HCT116 (cell line): ENCODE measurements at regions not wholly inside any gene's neighbourhood (a gene's known extent, or its start where the extent isn't known, plus 50 kb on each side); places are given as distances from the start of the nearest gene placed in this dataset.

Experiments
- ATAC-seq: fragments of 200-7000 bp; cut with Tn5 transposase; 2 replicates; pipeline ENCODE4 v1.9.1; 2020; ENCODE audit warnings: mild to moderate bottlenecking, moderate library complexity
- BruUV-seq: library from RNA; stranded (reverse); fragments of 400-500 nt; replicated peaks from 2 replicates; lab custom pipeline; 2021; lab: Mats Ljungman, UMichigan
- CTCF ChIA-PET: fragments of 300-600 bp; sonication (Branson Sonifier 250); formaldehyde crosslinking; loops from one replicate; lab custom pipeline; 2021; ENCODE audit warnings: antibody characterized with exemption; lab: Charles Lee
- POLR2A ChIA-PET: fragments of 300-600, 350-600 bp; sonication (Branson Sonifier 250); formaldehyde crosslinking; loops from one replicate; lab custom pipeline; 2021; ENCODE audit warnings: antibody characterized with exemption; lab: Charles Lee
- RAD21 ChIA-PET, 2 experiments: fragments of 300-600 bp; sonication (Branson Sonifier 250); formaldehyde crosslinking; loops; one replicate each; lab custom pipeline; 2023; ENCODE audit warnings: low total read pairs in 2 of 2; ENCODE audit not compliant: uncharacterized antibody in 2 of 2, unreplicated experiment in 2 of 2, low non-redundant PET in 1 of 2; lab: Charles Lee
- DNase-seq: peaks from one replicate; pipeline ENCODE4 v3.0.0-alpha.2; 2010; ENCODE audit warnings: low read depth, low spot score
- H2AFZ ChIP-seq: fragments of 200-600 bp; shearing (Covaris generic), sonication (generic); 2 replicates; pipeline ENCODE4 v1.6.1; 2017; ENCODE audit warnings: low read depth, mixed run types, mixed read lengths, antibody characterized with exemption, low read length; ENCODE audit not compliant: poor library complexity, severe bottlenecking
- H3K27ac ChIP-seq: 2 replicates; pipeline ENCODE4 v1.5.1; 2012; ENCODE audit warnings: low read depth, low read length
- H3K27me3 ChIP-seq: fragments of 200-600 bp; sonication (generic); 2 replicates; pipeline ENCODE4 v1.6.1; 2016; ENCODE audit warnings: mixed run types, low read length, mixed read lengths; ENCODE audit not compliant: insufficient read depth
- H3K36me3 ChIP-seq, 2 experiments: fragments of 200-500 bp in 1 of 2; fragments of 200-600 bp in 1 of 2; sonication (Bioruptor generic) in 1 of 2; sonication (generic) in 1 of 2; 2 replicates each; pipeline versions ENCODE4 v1.5.1 to v1.6.1; 2014 to 2016; ENCODE audit warnings: low read length in 2 of 2, inconsistent platforms in 1 of 2, mixed read lengths in 1 of 2, mixed run types in 1 of 2; ENCODE audit not compliant: insufficient read depth in 2 of 2, control insufficient read depth in 1 of 2
- H3K4me1 ChIP-seq, 2 experiments: fragments of 200-600 bp in 1 of 2; sonication (generic) in 1 of 2; 2 replicates each; pipeline versions ENCODE4 v1.5.1 to v1.6.1; 2012 to 2017; ENCODE audit warnings: low read length in 2 of 2, inconsistent platforms in 1 of 2, mild to moderate bottlenecking in 1 of 2, mixed read lengths in 1 of 2, mixed run types in 1 of 2, moderate library complexity in 1 of 2; ENCODE audit not compliant: insufficient read depth in 2 of 2, control insufficient read depth in 1 of 2
- H3K4me2 ChIP-seq: fragments of 200-600 bp; sonication (generic); 2 replicates; pipeline ENCODE4 v1.6.1; 2017; ENCODE audit warnings: mixed run types, low read length, mixed read lengths
- H3K4me3 ChIP-seq, 2 experiments: fragments of 200-600 bp in 1 of 2; sonication (generic) in 1 of 2; replicated peaks in 1 of 2; 2 replicates each; pipeline ENCODE4 v1.5.1; 2011 to 2016; ENCODE audit warnings: low read length in 2 of 2, control low read depth in 1 of 2, low read depth in 1 of 2, mild to moderate bottlenecking in 1 of 2, mixed read lengths in 1 of 2, mixed run types in 1 of 2
- H3K79me2 ChIP-seq: fragments of 200-600 bp; sonication (generic); 2 replicates; pipeline ENCODE4 v1.6.1; 2017; ENCODE audit warnings: mild to moderate bottlenecking, mixed run types, low read length, moderate library complexity, mixed read lengths; ENCODE audit not compliant: insufficient read depth
- H3K9ac ChIP-seq: fragments of 200-600 bp; sonication (generic); 2 replicates; pipeline ENCODE4 v1.6.1; 2016; ENCODE audit warnings: low read length, mixed read lengths
- H3K9me2 ChIP-seq: fragments of 200-600 bp; sonication (generic), shearing (Covaris generic); 2 replicates; pipeline ENCODE4 v1.6.1; 2017; ENCODE audit warnings: mixed run types, mild to moderate bottlenecking, moderate library complexity; ENCODE audit not compliant: insufficient read depth
- H3K9me3 ChIP-seq, 2 experiments: fragments of 200-500 bp in 1 of 2; fragments of 200-600 bp in 1 of 2; sonication (Bioruptor generic) in 1 of 2; sonication (generic) in 1 of 2; 2 replicates each; pipeline ENCODE4 v1.6.1; 2014 to 2017; ENCODE audit warnings: low read length in 2 of 2, mixed read lengths in 2 of 2, inconsistent platforms in 1 of 2, low read depth in 1 of 2, mild to moderate bottlenecking in 1 of 2, mixed run types in 1 of 2, moderate library complexity in 1 of 2; ENCODE audit not compliant: control insufficient read depth in 1 of 2, insufficient read depth in 1 of 2
- H4K20me1 ChIP-seq: fragments of 200-600 bp; sonication (generic), shearing (Covaris generic); 2 replicates; pipeline ENCODE4 v1.6.1; 2017; ENCODE audit warnings: mixed run types, mild to moderate bottlenecking, moderate library complexity; ENCODE audit not compliant: insufficient read depth
- CEBPB ChIP-seq: IDR thresholded peaks from 2 replicates; pipeline ENCODE4 v1.6.1; 2012; ENCODE audit warnings: low read depth
- EGR1 ChIP-seq: IDR thresholded peaks from 2 replicates; pipeline ENCODE4 v1.6.1; 2012; ENCODE audit warnings: low read depth
- ELF1 ChIP-seq: IDR thresholded peaks from 2 replicates; pipeline ENCODE4 v1.6.1; 2012; ENCODE audit warnings: low read depth, borderline replicate concordance
- EZH2phosphoT487 ChIP-seq: fragments of 200-600 bp; IDR thresholded peaks from 2 replicates; pipeline ENCODE4 v1.6.1; 2018; ENCODE audit warnings: antibody characterized with exemption, borderline replicate concordance
- FOSL1 ChIP-seq: IDR thresholded peaks from 2 replicates; pipeline ENCODE4 v1.6.1; 2012; ENCODE audit warnings: low read depth
- POLR2A ChIP-seq: IDR thresholded peaks from 2 replicates; pipeline ENCODE4 v1.7.0; 2011; ENCODE audit warnings: borderline replicate concordance; ENCODE audit not compliant: insufficient read depth, insufficient read length; ENCODE audit errors: extremely low read depth
- POLR2AphosphoS5 ChIP-seq: IDR thresholded peaks from 2 replicates; pipeline ENCODE4 v1.6.1; 2011; ENCODE audit warnings: mild to moderate bottlenecking, low read depth, low read length, moderate library complexity
- REST ChIP-seq: IDR thresholded peaks from 2 replicates; pipeline ENCODE4 v1.6.1; 2012; ENCODE audit warnings: low read depth
- SIN3A ChIP-seq: IDR thresholded peaks from 2 replicates; pipeline ENCODE4 v1.6.1; 2012; ENCODE audit warnings: low read depth
- SP1 ChIP-seq: IDR thresholded peaks from 2 replicates; pipeline ENCODE4 v1.6.1; 2012; ENCODE audit warnings: low read depth
- SRF ChIP-seq: IDR thresholded peaks from 2 replicates; pipeline ENCODE4 v1.6.1; 2012; ENCODE audit warnings: low read depth
- TCF7L2 ChIP-seq: IDR thresholded peaks from 2 replicates; pipeline ENCODE4 v1.7.0; 2011; ENCODE audit warnings: borderline replicate concordance, inconsistent platforms; ENCODE audit not compliant: insufficient read depth, insufficient read length; ENCODE audit errors: extremely low read depth
- ZBTB33 ChIP-seq: IDR thresholded peaks from 2 replicates; pipeline ENCODE4 v1.6.1; 2011; ENCODE audit warnings: mild to moderate bottlenecking, low read length, moderate library complexity; ENCODE audit not compliant: insufficient replicate concordance; ENCODE audit errors: extremely low read depth
- ZFX ChIP-seq: fragments of 450-650 bp; IDR thresholded peaks from 2 replicates; pipeline ENCODE4 v1.6.1; 2017
- ZNF274 ChIP-seq: fragments of 200-500 bp; sonication (Bioruptor generic); IDR thresholded peaks from 2 replicates; pipeline ENCODE4 v1.6.1; 2014; ENCODE audit warnings: mild to moderate bottlenecking, low read depth, low read length, inconsistent platforms
- intact Hi-C: fragments of 100-400 bp; cut with micrococcal nuclease; formaldehyde crosslinking; loops from 2 replicates; pipeline ENCODE4 v1.10.0; 2022
- TF ChIP-seq, protein P1 (sequence below): IDR thresholded peaks from 2 replicates; pipeline ENCODE4 v1.6.1; 2012
- TF ChIP-seq, protein P2 (sequence below), 3 experiments: fragments of 200-600 bp in 1 of 3; sonication (generic) in 1 of 3; IDR thresholded peaks in 2 of 3; conservative IDR thresholded peaks in 1 of 3; 2 replicates each; pipeline ENCODE4 v1.5.1; 2012 to 2017; ENCODE audit warnings: low read depth in 2 of 3, low read length in 2 of 3, antibody characterized with exemption in 1 of 3, borderline replicate concordance in 1 of 3, control low read depth in 1 of 3, mild to moderate bottlenecking in 1 of 3, mixed read lengths in 1 of 3, mixed run types in 1 of 3, moderate library complexity in 1 of 3; ENCODE audit not compliant: insufficient read depth in 1 of 3
- TF ChIP-seq, protein P3 (sequence below): IDR thresholded peaks from 2 replicates; pipeline ENCODE4 v1.6.1; 2012

GRCh38 chr21:25362375-25363267, 244.7 kb downstream of the MRPL39 start:
- Histone ChIP-seq H3K4me3 (no peak overlapping the region), H2AFZ (no peak overlapping the region), H3K27me3 (no peaks in the 10 kb centered on the region), H3K79me2 (no peaks in the 10 kb centered on the region), H3K36me3 (no peaks in the 10 kb centered on the region), H3K27ac (no peak overlapping the region), H3K9me3 (peaks cover 0 to 18% of the 10 kb centered on the region in 2 experiments; a peak in 3 of 4 replicates), H3K4me2 (no peak overlapping the region), H4K20me1 (no peaks in the 10 kb centered on the region), H3K4me1 (no peaks in the 10 kb centered on the region), H3K9me2 (no peaks in the 10 kb centered on the region), H3K9ac (no peak overlapping the region)
- DNase-seq (no peak), ATAC-seq (no peak)
- no peak for TF ChIP-seq SRF
- no peak for TF ChIP-seq REST
- no peak for TF ChIP-seq SIN3A
- TF ChIP-seq EGR1 = no peak
- no peak for TF ChIP-seq ZNF274
- TF ChIP-seq, protein P1, sequence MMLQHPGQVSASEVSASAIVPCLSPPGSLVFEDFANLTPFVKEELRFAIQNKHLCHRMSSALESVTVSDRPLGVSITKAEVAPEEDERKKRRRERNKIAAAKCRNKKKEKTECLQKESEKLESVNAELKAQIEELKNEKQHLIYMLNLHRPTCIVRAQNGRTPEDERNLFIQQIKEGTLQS = no peak
- TF ChIP-seq POLR2AphosphoS5 = no peak
- TF ChIP-seq FOSL1 = no peak
- no peak for TF ChIP-seq EZH2phosphoT487
- no peak for TF ChIP-seq SP1
- no peak for TF ChIP-seq CEBPB
- TF ChIP-seq, protein P2, sequence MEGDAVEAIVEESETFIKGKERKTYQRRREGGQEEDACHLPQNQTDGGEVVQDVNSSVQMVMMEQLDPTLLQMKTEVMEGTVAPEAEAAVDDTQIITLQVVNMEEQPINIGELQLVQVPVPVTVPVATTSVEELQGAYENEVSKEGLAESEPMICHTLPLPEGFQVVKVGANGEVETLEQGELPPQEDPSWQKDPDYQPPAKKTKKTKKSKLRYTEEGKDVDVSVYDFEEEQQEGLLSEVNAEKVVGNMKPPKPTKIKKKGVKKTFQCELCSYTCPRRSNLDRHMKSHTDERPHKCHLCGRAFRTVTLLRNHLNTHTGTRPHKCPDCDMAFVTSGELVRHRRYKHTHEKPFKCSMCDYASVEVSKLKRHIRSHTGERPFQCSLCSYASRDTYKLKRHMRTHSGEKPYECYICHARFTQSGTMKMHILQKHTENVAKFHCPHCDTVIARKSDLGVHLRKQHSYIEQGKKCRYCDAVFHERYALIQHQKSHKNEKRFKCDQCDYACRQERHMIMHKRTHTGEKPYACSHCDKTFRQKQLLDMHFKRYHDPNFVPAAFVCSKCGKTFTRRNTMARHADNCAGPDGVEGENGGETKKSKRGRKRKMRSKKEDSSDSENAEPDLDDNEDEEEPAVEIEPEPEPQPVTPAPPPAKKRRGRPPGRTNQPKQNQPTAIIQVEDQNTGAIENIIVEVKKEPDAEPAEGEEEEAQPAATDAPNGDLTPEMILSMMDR (IDR thresholded peaks at IDR 0.05 in 2 of 3, conservative IDR thresholded peaks at IDR 0.05 in 1 of 3; ENCODE audit: borderline replicate concordance in 1 of 3, insufficient read depth in 1 of 3, low read depth in 2 of 3, low read length in 2 of 3) = no peak
- no peak for TF ChIP-seq ZFX
- no peak for TF ChIP-seq TCF7L2
- no peak for TF ChIP-seq ZBTB33
- TF ChIP-seq, protein P3, sequence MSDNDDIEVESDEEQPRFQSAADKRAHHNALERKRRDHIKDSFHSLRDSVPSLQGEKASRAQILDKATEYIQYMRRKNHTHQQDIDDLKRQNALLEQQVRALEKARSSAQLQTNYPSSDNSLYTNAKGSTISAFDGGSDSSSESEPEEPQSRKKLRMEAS = no peak
- TF ChIP-seq POLR2A = no peak
- no peak for TF ChIP-seq ELF1
- ChIA-PET CTCF (no interaction called here), RAD21 (no interaction called here), POLR2A (no interaction called here)
- intact Hi-C loops = no loop called here
- BruUV-seq = no TSS peak
